Mammary epithelial cell (primary cell): ENCODE measurements at regions not wholly inside any gene's neighbourhood (a gene's known extent, or its start where the extent isn't known, plus 50 kb on each side); places are given as distances from the start of the nearest gene placed in this dataset.

Experiments used
- CTCF ChIP-seq, 2 donors: IDR thresholded peaks in 1 of 2; conservative IDR thresholded peaks in 1 of 2; 2 replicates each; pipeline ENCODE4 v1.5.1; 2011 to 2012; ENCODE audit warnings: inconsistent platforms in 2 of 2, low read length in 2 of 2, mild to moderate bottlenecking in 2 of 2, control low read depth in 1 of 2, low read depth in 1 of 2; ENCODE audit not compliant: insufficient read depth in 1 of 2; ENCODE audit errors: extremely low read depth in 1 of 2
- EZH2 ChIP-seq: IDR thresholded peaks from 2 replicates; pipeline ENCODE4 v1.6.1; 2012; ENCODE audit warnings: low read length, inconsistent platforms, borderline replicate concordance

- TF ChIP-seq CTCF (conservative IDR thresholded peaks at IDR 0.05 in 1 of 2, IDR thresholded peaks at IDR 0.05 in 1 of 2; ENCODE audit: extremely low read depth in 1 of 2, insufficient read depth in 1 of 2, low read depth in 1 of 2, low read length in 2 of 2) (no peak), EZH2 (no peak)
These were observed 128.1 kb upstream of the IL12A start for GRCh38 chr3:159860269-159861116.
